GM10248 (cell line): ENCODE measurements at regions not wholly inside any gene's neighbourhood (a gene's known extent, or its start where the extent isn't known, plus 50 kb on each side); places are given as distances from the start of the nearest gene placed in this dataset.

Experiments
- CTCF ChIA-PET: fragments of 300-600 bp; sonication (Branson Sonifier 250); formaldehyde crosslinking; extraction: SDS; loops from one replicate; lab custom pipeline; 2021; ENCODE audit warnings: antibody characterized with exemption; lab: Yijun Ruan, JAX
- POLR2A ChIA-PET: fragments of 350-650 bp; sonication (Branson Sonifier 250); formaldehyde crosslinking; extraction: SDS; loops from one replicate; lab custom pipeline; 2020; ENCODE audit warnings: antibody characterized with exemption; lab: Yijun Ruan, JAX
- DNase-seq: peaks from one replicate; pipeline ENCODE4 v3.0.0; 2012; ENCODE audit errors: extremely low spot score
- TF ChIP-seq, protein P1 (sequence below): IDR thresholded peaks from 2 replicates; pipeline ENCODE4 v1.5.1; 2012; ENCODE audit warnings: mild to moderate bottlenecking, low read depth; ENCODE audit errors: extremely low read depth, missing control alignments, control extremely low read depth

DNA sequence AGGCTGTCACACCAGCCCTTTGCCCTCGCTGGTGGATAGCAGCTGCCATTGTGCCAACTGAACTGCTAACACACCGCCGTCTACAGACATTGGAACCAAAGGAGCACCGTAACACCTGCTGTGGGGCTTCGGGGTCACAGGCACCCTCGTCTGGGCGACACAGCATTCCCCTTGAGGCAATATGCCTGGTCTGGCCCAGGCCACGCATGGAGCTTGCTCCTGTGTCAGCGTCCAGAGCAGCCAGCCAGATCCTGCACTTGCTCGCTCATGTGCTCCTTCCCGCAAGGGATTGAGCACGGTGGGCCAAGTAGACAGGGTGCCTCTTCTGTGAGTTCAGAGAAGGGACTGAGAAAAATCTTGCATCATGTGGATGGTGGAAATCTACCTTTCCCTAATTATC lies 314.6 kb upstream of the PLD5 start:
- no peak for DNase-seq
- TF ChIP-seq, protein P1, sequence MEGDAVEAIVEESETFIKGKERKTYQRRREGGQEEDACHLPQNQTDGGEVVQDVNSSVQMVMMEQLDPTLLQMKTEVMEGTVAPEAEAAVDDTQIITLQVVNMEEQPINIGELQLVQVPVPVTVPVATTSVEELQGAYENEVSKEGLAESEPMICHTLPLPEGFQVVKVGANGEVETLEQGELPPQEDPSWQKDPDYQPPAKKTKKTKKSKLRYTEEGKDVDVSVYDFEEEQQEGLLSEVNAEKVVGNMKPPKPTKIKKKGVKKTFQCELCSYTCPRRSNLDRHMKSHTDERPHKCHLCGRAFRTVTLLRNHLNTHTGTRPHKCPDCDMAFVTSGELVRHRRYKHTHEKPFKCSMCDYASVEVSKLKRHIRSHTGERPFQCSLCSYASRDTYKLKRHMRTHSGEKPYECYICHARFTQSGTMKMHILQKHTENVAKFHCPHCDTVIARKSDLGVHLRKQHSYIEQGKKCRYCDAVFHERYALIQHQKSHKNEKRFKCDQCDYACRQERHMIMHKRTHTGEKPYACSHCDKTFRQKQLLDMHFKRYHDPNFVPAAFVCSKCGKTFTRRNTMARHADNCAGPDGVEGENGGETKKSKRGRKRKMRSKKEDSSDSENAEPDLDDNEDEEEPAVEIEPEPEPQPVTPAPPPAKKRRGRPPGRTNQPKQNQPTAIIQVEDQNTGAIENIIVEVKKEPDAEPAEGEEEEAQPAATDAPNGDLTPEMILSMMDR = no peak
- ChIA-PET POLR2A (no interaction called here), CTCF (interaction anchor here (2.2 kb wide), 1 partner anchor 16 kb away, joined by 7 read pairs; no protein-coding TSS in a partner anchor)

DNA sequence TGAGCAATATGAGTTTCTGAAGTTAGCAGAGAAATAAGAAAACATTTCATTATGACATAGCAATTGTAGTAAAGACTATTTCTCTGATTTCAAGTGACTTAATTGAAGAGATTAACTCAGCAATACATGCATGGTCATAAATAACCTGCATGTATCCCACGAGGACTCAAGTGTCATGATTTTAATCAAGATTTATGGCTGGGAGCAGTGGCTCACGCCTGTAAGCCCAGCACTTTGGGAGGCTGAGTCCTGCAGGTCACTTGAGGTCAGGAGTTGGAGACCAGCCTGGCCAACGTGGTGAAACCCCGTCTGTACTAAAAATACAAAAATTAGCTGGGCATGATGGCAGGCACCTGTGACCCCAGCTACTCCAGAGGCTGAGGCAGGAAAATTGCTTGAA lies 311.9 kb upstream of the PLD5 start:
- DNase-seq = no peak
- ChIA-PET CTCF (no interaction called here), POLR2A (no interaction called here)
- TF ChIP-seq, protein P1 = no peak

DNA sequence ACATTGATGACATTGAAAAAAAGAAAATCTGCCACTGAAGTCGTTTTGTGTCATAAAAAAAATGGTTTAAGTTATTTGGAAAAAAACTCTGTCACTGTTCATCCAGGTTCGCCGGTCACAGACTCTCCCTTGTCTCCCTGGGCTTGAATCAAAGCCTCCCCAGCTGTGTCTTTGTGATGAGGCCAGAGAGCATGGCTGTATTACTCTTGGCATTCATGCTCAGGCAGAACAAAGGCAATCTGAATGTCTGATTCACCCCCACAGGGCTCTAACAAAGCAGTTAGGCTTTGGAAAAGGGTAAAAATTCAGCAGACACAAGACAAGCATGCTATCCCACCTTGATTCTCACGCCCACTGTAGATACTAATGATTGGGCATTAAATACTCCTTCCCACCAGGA lies 304.3 kb upstream of the PLD5 start:
- DNase-seq = no peak
- TF ChIP-seq, protein P1 = no peak
- ChIA-PET POLR2A (no interaction called here), CTCF (interaction anchor here (1.2 to 1.4 kb wide), 2 partner anchors 9 to 11 kb away, joined by 3 read pairs; no protein-coding TSS in a partner anchor)

DNA sequence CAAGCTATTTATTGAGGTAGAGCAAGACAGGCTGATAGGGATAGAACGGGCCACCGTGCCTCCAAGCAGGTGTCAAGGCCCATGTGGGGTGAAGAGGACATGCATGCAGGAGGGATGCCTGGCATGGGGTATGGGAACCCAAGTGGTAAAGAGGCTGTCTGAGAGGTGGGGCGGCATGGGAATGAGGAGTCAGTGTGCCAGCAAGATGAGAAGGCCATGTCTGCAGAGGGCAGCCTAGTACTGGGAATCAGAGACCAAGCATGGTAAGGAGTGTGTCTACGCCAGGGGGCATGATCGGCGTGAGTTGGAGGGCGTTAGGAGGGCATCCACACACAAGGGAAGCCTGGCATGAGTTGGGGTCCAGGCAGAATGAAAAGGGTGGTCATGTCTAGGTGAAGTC lies 303.7 kb upstream of the PLD5 start:
- ChIA-PET CTCF (no interaction called here), POLR2A (no interaction called here)
- no peak for DNase-seq
- TF ChIP-seq, protein P1 = no peak

DNA sequence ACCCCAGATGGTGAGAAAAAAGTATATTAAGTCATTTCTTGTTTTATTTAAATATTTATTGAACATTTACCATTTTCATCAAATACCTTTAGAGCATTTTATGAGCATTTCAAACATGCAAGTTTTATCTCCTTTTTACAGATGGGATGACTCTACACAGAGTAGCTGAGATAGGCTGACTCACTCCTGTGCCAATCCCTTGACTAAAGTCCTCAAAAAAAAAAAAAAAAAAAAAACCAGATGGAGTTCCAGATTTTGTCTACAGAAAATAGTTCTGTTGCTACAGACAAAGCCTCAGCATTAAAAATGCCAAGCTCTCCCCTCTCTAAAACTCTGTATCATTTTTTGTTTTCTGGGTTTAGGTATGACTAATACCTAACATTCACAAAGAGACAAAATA lies 303.0 kb upstream of the PLD5 start:
- ChIA-PET CTCF (no interaction called here), POLR2A (no interaction called here)
- DNase-seq = no peak

DNA sequence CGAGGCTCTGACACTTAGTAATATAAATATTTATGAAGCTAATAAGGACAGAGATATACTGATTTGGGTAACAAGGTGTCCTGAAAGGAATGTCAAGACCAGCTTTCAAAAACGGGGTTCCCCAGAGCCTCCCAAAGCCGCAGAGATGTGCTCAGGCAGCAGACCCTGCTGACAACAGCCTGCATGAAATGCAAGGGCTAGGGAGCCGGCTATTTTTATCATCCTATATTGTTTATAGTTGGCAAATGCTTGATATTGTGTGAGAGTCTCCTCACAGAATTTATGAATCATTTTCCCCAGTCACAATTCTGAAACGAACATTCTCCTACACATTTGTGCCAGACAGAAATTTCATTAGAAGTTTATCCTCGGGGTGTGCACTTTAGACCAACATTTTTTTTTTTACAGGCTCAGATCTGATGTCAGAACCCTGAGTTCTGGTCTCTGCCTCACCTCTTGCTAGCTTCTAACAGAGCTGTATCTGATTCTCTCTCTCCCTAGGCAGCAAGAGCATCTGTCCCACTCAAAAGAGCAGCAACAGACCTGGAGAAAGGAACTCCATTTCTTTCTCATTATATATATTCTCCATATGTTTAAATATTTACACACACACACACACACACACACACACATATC lies 302.3 kb upstream of the PLD5 start:
- CTCF ChIA-PET = interaction anchor here (1.7 kb wide), 1 partner anchor 14 kb away, joined by 3 read pairs; no protein-coding TSS in a partner anchor
- no peak for DNase-seq
- POLR2A ChIA-PET = no interaction called here
- TF ChIP-seq, protein P1 = no peak

More for the DNA sequence above, 303.0 kb upstream of the PLD5 start:
- TF ChIP-seq, protein P1 = no peak
